HG02973 (cell line): ENCODE measurements at regions not wholly inside any gene's neighbourhood (a gene's known extent, or its start where the extent isn't known, plus 50 kb on each side); places are given as distances from the start of the nearest gene placed in this dataset.
"Not testable (repeated sequence)": the region's sequence is repeated elsewhere in the genome, so short reads cannot be mapped to it uniquely, and the experiment has no call there.

Experiments used
- ATAC-seq: cut with Tn5 transposase; IDR thresholded peaks from one replicate; pipeline ENCODE4 v1.9.1; 2021; ENCODE audit warnings: moderate library complexity; ENCODE audit not compliant: unreplicated experiment

DNA sequence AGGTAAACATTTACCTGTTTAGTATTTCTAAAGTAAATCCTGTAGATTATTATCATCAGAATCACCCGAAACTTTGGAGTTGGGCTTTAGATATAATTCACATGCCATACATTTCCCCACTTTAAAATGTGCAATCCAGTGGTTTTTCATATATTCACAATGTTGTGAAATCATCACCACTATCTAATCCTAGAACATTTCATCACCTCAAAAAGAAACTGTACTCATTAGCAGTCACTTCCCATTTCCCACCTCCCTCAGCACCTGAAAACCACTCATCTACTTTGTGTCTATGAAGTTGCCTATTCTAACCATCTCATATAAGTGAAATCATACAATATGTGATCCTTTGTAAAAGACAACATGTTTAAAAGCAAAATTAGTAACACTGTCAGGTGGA, 182.6 kb downstream of the FZD1 start:
- ATAC-seq, result no peak

DNA sequence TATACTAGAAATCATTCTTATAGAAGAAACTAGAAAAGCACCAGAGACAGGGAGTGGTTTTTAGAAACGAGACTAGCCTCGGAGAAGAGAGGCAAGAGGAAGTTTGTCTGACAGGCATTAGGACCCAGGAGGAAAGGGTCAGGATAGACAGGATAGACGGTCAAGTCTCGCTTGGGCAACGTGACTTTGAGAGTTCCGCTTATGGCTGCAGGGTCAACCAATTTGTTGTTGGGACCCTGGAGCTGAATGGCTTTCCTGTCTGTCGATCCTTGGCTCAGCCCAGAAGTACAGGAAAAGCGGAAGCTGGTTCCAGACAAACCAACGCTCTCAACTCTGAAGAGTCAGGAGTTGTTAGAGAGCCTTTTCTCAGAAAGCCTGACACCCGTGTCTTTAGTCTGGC, 191.2 kb downstream of the FZD1 start:
- ATAC-seq, result no peak

DNA sequence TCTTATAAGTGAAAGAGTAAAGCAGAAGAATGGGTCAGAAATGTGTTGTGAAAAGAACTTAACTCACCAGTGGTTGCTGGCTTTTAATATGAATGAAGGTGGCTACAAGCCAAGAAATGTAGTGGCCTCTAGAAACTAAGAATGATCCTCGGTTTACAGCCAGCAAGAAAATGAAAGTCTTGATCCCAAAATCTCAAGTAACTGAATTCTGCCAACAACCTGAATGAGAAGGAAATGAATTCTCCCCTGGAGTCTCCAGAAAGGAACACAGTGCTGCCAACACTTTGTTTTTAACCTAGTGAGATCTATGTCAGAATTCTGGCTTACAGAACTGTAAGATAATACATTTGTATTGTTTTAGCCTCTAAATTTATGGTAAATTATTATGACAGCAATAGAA, 193.0 kb downstream of the FZD1 start:
- no peak for ATAC-seq

DNA sequence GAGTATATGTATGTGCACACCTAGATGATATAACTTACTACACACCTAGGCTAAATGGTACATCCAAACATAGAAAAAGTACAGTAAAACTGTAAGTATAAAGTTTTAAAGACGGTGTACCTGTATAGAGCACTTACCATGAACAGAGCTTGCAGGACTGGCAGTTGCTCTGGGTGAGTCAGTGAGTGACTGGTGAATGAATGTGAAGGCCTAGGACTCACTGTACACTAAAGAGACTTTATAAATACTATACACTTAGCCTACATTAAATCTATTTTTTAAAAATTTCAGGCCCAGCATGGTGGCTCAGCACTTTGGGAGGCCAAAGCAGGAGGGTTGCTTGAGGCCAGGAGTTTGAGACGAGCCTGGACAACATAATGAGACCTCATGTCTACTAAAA, 195.3 kb downstream of the FZD1 start:
- no peak for ATAC-seq

DNA sequence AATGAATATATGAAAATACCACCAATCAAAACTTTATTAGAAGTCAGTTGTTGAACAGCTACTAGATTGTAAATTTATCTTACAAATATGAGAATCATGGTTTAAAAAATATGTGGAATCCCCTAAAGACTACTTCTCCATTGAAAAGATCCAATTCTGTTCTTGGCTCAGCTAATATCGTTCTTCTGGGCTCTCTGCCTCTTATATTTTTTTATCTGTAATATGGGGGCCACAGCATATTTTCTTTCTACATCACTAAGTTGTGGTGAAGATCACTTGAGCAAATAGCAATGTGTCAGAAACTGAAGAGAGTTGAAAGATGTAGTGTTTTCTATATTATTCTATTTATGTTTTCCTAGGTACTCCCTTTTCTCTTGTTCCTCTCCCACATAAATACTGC, 198.1 kb downstream of the FZD1 start:
- no peak for ATAC-seq

DNA sequence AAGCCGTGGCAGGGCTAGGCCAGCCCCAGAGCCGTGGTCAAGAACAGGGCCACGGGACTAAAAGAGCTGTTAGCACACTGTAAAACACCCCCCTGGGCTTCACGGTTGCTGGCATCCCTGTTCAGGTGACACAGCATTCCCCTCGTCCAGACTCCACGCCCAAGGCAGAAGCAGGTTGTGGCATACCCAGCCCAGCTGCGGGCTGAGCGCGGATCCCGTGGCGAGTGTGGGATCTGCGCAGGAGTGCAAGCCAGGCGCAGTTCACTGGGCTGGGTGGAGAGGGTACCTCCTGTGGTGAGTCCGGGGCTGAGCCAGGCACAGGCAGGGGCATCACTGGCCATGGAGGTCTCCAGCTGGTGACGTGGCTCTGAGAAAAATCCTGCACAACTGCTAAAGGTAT, 199.1 kb downstream of the FZD1 start:
- no peak for ATAC-seq

DNA sequence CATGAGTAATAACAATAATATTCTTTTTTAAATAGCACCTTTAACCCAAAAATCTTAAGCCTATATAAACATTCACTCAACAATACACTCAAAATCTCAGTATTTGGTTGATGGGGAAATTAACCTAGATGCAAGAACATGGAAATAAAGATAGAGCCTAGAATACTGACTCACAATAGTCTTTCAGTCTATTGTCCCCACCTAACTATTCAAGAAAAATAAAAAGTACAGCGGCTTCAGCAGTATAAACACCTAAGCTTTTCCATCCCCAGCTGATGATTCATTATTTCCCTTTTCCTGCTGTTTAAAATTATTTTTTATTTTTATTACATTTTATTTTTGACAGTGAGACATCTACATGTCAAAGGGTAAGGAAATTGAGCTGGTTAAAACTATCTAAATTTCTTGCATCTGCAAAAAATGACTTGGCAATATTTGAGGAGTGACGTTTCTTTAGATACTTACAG, 201.4 kb downstream of the FZD1 start:
- no peak for ATAC-seq

DNA sequence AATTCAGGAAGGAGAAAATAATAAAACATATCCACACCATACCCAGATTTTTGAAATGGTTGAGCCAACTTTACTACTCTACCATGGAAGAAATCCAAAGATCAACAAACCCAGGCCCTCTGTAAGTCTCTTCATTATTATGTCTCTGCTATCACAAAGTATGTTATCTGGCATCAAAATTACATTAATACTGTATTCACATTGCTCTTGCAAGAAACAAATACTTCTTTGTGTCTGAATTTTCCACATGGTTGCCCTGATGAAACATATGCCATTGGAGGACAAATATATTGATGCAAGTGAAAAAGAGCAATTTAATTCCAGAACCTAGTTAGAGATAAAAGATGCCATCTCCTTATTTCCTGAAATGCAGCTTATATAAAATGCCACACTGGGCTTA, 204.0 kb downstream of the FZD1 start:
- ATAC-seq, result no peak

DNA sequence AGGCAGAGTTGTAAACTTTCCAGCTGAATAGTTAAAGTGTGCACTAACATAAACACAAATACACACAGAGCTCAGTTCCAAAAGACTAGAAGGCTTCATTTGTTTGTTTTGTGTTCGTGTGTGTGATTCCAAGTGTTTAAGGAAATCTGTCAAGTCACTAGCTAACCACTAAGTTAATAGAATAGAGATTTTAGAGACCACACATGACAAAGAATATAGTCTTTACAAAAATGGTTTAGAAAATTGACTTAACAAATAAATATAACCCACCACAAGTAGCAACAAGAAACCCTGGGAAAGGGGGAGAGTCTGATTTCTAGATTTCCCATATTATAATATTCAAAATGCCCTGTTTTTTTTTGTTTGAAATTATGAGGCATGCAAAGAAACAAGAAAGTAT, 209.4 kb downstream of the FZD1 start:
- no peak for ATAC-seq

DNA sequence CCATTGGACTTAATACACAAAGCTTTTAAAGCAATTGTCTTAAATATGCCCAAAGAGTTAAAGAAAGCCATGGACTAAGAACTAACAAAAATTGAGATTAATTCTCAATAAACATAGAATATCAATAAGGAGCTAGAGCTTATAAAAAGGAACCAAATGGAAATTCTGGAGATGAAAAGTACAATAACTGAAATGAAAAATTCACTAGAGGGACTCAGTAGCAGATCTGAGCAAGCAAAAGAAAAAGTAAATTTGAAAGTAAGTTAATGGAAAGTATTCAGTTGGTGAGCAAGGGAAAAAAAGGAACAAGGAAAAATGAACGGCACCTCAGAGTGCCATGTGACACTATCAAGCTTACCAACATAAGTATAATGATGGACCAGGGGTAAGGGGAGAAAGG, 209.8 kb downstream of the FZD1 start:
- no peak for ATAC-seq

DNA sequence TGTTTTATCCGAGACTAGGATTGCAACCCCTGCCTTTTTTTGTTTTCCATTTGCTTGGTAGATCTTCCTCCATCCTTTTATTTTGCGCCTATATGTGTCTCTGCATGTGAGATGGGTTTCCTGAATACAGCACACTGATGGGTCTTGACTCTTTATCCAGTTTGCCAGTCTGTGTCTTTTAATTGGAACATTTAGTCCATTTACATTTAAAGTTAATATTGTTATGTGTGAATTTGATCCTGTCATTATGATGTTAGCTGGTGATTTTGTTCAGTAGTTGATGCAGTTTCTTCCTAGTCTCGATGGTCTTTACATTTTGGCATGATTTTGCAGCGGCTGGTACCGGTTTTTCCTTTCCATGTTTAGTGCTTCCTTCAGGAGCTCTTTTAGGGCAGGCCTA, 216.2 kb downstream of the FZD1 start:
- ATAC-seq, result not testable (repeated sequence)

DNA sequence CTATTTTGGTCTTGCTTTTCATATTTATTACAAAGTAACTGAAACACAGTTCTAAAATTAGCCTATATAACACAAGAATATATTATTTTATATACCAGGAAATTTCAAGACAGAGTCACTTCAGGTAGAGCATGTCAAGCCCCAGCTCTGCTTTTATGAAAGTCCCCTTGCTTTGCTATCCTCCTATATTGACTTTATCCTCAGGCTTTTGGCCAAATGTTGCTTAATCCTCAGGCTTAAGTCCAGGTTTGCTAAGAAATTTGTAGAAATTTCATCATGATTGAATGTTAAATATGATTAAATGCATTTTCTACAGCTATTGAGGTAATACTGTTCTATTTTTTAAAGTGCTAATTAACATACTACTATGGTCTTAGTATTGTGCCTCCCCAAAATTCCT, 227.6 kb downstream of the FZD1 start:
- no peak for ATAC-seq

DNA sequence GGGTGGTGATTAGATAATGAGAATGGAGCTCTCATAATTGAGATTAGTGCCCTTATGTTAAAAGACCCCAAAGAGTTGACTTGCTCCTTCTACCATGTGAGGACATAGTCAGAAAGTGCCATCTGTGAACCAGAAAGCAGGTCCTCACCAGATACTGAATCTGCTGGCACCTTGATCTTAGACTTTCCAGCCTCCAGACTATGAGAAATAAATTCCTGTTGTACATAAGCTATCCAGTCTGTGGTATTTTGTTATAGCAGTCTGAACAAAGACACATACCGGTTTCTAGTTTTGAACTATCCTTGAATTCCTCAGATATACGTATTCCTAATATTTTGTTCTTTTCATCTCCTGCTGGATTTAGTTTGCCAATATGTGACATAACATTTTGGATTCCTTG, 228.1 kb downstream of the FZD1 start:
- no peak for ATAC-seq

DNA sequence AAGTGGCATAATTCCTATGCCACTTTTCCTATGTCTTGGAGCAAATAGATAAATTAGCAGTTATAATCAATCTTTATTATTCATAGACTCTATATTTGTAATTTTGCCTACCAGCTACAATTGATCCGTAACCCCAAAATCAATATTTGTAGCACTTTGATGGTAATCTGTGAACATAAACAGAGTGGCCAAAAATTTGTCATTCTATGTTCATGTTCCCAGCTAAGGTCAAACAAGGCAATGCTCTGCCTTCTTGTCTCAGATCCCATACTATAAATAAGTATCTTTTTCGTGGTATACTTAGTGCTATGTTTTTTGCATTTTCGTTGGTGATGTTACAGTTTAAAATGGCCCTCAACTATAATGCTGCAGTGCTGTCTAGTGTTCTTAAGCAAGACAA, 228.5 kb downstream of the FZD1 start:
- no peak for ATAC-seq

DNA sequence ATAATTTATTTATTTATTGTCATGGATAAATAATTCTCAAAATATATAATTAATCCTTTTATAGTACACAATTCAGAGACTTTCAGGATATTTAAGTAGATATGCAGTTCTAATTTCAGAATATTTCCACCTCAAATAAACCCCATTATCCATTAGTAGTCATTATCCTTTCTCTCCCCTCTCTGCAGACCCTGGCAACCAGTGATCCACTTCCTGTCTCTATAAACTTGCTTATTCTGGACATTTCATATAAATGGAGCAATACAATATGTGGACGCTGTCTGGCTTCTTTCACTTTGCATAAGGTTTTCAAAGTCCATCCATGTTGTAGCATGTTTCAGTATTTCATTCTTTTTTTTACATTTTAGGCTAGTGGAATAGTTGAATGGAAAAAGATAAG, 230.2 kb downstream of the FZD1 start:
- no peak for ATAC-seq

DNA sequence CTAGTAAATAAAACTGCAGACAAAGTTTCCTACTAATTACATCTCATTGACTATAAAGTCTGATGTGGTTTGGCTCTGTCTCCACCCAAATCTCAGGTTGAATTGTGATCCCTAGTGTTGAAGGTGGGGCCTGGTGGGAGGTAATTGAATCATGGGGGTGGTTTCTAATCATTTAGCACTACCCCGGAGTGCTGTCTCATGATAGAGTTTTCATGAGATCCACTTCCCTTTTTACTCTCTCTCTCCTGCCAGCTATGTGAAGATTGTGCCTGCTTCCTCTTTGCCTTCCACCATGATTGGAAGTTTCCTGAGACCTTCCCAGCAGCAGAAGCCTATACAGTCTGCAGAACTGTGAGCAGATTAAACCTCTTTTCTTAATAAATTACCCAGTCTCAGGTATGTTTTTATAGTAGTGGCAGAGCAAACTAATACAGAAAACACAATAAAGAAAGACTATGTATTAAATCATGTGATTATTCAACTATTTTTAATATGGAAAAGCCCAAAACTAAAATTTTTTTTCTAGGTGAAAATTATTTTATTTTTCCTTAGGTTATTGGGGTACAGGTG, 232.1 kb downstream of the FZD1 start:
- ATAC-seq, result no peak

DNA sequence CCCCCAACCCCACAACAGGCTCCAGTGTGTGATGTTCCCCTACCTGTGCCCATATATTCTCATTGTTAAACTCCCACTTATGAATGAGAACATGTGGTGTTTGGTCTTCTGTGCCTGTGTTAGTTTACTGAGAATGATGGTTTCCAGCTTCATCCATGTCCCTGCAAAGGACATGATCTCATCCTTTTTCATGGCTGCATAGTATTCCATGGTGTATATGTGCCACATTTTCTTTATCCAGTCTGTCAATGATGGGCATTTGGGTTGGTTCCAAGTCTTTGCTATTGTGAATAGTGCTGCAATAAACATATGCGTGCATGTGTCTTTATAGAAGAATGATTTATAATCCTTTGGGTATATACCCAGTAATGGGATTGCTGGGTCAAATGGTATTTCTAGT, 233.0 kb downstream of the FZD1 start:
- ATAC-seq, result not testable (repeated sequence)

DNA sequence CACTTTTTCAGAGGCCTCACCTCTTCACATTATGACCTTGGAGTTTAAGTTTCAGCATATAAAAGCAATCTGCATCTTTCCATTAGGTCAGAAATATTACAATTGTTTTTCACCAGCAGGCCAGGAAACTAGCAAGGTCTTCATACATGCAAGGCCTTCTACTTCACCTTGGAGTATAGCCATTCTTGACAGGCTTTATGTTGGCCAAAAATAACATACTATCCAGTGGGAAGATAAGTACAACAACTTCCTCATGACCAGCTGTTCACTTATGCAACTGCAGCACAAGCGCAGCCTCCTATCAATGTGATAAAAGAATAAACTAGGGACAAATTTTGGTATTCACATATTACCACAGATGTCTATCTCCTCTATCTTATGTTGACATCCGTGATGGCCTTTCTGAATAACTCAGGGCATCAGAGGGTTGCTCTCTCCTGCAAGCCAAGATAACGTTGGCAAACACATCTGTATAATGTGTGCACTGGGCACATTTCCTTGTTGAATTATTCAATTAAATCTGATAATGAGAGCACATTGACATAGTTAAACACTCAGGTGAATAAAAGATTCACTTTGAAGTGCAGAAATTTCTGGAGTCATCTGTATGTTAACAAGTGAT, 239.8 kb downstream of the FZD1 start:
- no peak for ATAC-seq

DNA sequence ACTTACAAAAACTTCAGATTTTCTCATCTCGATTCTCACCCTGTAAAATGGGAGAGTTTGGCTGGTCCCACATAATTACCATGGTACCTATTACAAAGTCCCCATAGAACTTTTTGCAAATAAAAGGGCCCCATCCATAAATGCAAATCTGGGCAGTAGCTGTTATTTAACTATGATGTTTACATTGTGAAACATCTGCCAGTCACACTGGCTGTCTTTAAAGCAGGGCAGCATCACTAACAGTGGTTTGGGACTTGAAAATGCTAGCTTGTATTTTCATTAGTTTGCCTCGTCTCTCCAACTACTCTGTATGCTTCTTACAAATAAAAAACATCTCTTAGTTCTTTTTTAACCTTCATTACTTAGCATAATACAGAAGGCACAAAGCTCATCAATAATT, 240.7 kb downstream of the FZD1 start:
- no peak for ATAC-seq

DNA sequence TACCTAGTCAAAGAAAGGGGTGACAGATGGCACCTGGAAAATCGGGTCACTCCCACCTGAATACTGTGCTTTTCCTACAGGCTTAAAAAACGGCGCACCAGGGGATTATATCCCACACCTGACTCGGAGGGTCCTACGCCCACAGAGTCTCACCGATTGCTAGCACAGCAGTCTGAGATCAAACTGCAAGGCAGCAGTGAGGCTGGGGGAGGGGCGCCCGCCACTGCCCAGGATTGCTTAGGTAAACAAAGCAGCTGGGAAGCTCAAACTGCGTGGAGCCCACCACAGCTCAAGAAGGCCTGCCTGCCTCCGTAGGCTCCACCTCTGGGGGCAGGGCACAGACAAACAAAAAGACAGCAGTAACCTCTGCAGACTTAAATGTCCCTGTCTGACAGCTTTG, 242.7 kb downstream of the FZD1 start:
- not testable (repeated sequence) for ATAC-seq

DNA sequence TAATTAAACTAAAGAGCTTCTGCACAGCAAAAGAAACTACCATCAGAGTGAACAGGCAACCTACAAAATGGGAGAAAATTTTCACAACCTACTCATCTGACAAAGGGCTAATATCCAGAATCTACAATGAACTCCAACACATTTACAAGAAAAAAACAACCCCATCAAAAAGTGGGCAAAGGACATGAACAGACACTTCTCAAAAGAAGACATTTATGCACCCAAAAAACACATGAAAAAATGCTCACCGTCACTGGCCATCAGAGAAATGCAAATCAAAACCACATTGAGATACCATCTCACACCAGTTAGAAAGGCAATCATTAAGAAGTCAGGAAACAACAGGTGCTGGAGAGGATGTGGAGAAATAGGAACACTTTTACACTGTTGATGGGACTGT, 247.6 kb downstream of the FZD1 start:
- not testable (repeated sequence) for ATAC-seq

DNA sequence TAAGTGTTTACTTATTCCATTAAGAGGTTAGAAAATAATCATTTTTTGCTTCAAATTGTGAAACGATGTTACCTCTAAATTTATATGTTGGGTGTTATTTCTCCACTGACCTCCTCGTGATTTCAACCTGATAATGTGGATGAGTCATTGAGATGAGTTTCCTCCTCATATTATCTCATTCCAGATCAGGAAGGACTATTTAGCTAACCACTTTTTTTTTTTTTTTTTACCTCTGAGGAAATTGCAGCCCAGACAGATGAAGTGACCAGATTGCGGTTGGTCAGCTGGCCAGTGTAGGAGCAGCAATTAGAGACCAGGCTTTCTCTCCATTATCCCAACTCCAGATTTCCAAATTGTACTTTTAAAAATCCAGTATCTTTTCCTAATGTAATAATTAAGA, 248.7 kb downstream of the FZD1 start:
- ATAC-seq, result no peak

DNA sequence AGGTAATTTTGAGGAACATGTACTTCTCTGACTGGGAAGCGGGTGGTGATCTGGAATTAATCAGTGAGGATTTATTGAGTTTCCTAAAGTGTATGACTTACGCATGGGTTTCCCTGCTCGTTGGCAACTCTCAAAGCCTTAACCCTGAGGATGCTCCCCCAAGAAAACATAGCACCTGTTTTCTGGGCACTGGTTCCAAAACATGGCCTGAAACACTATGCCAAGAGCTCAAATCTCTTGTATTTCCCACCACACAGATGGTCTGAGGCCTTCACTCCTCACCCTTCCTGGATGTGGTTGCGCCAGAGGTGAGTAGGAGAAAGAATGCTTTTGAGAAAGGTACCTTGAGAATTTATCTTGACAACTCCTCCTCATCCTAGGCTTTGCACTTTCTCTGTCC, 250.4 kb downstream of the FZD1 start:
- no peak for ATAC-seq
